Stomach (tissue), 8 donors: ENCODE measurements at regions not wholly inside any gene's neighbourhood (a gene's known extent, or its start where the extent isn't known, plus 50 kb on each side); places are given as distances from the start of the nearest gene placed in this dataset.

ENCODE experiments used
- DNase-seq, 2 donors: peaks; one replicate each; pipeline versions ENCODE4 v3.0.0 to v3.0.0-alpha.2; 2013 to 2019
- H3K27ac ChIP-seq, 5 donors: fragments of 200-600 bp in 4 of 5; sonication (generic) in 4 of 5; one replicate each; pipeline ENCODE4 v1.5.1; 2013 to 2019; ENCODE audit warnings: mild to moderate bottlenecking in 1 of 5, moderate library complexity in 1 of 5
- H3K27me3 ChIP-seq, 3 donors: fragments of 200-600 bp; sonication (generic); one replicate each; pipeline ENCODE4 v1.5.1; 2017 to 2019; ENCODE audit warnings: mixed run types in 1 of 3
- H3K36me3 ChIP-seq, 4 donors: fragments of 200-600 bp; sonication (generic); 1 replicate in 3 of 4; 2 replicates in 1 of 4; pipeline ENCODE4 v1.5.1; 2016 to 2019
- H3K4me1 ChIP-seq, 4 donors: fragments of 200-600 bp; sonication (generic); one replicate each; pipeline ENCODE4 v1.5.1; 2016 to 2019
- H3K4me3 ChIP-seq, 4 donors: fragments of 200-600 bp; sonication (generic) in 3 of 4; one replicate each; pipeline ENCODE4 v1.5.1; 2016 to 2019; ENCODE audit warnings: mild to moderate bottlenecking in 1 of 4
- H3K9me3 ChIP-seq, 4 donors: fragments of 200-600 bp; sonication (generic); one replicate each; pipeline ENCODE4 v1.5.1; 2016 to 2019
- CTCF ChIP-seq, 7 experiments: fragments of 450-650 bp in 4 of 7; fragments of 200-600 bp in 3 of 7; sonication (generic) in 3 of 7; IDR thresholded peaks; one replicate each; pipeline ENCODE4 v1.5.1; 2016 to 2019; ENCODE audit warnings: antibody characterized with exemption in 7 of 7, control low read depth in 2 of 7, mild to moderate bottlenecking in 1 of 7
- EP300 ChIP-seq: sonication (generic); formaldehyde crosslinking; IDR thresholded peaks from one replicate; pipeline ENCODE4 v1.6.1; 2017; ENCODE audit warnings: antibody characterized with exemption
- POLR2A ChIP-seq, 4 donors: fragments of 450-650 bp; IDR thresholded peaks; one replicate each; pipeline ENCODE4 v1.6.1; 2016; ENCODE audit warnings: antibody characterized with exemption in 4 of 4, control low read depth in 2 of 4, mild to moderate bottlenecking in 1 of 4, moderate library complexity in 1 of 4
- POLR2AphosphoS5 ChIP-seq, 3 donors: sonication (generic); formaldehyde crosslinking; IDR thresholded peaks; one replicate each; pipeline ENCODE4 v1.6.1; 2016; ENCODE audit warnings: antibody characterized with exemption in 3 of 3
- WGBS, 5 donors: extraction: QIAGEN DNeasy Blood & Tissue Kit in 3 of 5; methylation state at CpG; one replicate each; pipeline versions ENCODE4 v1.1.5 to v1.1.7; 2013 to 2018; 5-methylcytosine and 5-hydroxymethylcytosine counted together
- intact Hi-C: fragments of 100-400 bp; cut with DNase I; formaldehyde crosslinking; loops from one replicate; pipeline ENCODE4 v1.15.1; 2023; ENCODE audit warnings: low total_unique reads
- donor health status: healthy with polysubstance abuse.
- donor health status: Bipolar disorder and iron deficiency.
- donor health status: healthy.

DNA sequence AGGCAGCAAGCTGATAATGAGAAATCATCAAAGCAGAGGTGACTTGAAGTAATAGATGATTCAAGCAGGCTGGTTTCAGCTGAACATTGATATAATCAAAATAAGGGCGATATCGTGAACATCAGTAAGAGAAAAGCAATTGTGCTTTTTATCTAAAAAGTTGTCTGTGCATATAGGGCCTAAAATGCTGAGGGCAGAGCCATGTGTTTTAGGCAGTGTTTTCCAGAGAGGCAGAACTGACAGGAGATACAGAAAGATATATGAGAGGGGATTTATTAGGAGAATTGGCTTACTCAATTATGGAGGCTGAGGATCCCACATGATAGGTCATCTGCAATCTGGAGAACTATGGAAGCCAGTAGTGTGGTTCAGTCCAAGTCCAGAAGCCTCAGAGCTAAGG is 136.5 kb upstream of the NPY2R start:
- intact Hi-C loops: no loop called here
- Histone ChIP-seq H3K4me1 (no peaks in the 10 kb centered on the region), H3K27ac (no peak overlapping the region), H3K27me3 (no peaks in the 10 kb centered on the region), H3K4me3 (no peak overlapping the region), H3K36me3 (no peaks in the 10 kb centered on the region), H3K9me3 (no peaks in the 10 kb centered on the region)
- WGBS, 5 donors: 80 to 97% (median 94%) methylated on average over 2 of the region's 2 CpGs
- TF ChIP-seq CTCF (IDR thresholded peaks at IDR 0.05): no peak
- TF ChIP-seq POLR2AphosphoS5 (IDR thresholded peaks at IDR 0.05): no peak
- TF ChIP-seq EP300: no peak
- TF ChIP-seq POLR2A (IDR thresholded peaks at IDR 0.05): no peak
- DNase-seq: no peak

DNA sequence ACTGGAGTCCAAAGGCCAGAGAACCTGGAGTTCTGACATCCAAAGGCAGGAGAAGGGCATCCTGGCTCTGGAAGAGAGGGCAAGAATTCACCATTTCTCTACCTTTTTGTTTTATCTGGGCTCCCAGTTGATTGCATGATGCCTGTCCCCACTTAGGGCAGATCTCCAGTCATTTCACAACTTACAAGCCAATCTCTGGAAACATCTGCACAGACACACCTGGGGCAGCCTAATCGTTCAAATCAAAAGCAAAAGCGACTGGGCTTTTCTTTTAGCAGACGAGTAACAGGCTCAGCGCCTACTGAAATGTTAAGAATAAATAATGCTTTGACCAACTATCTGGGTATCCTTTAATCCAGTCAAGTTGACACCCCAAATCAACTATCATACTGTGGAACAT is 136.0 kb upstream of the NPY2R start:
- no peak for DNase-seq
- Histone ChIP-seq H3K4me1 (no peaks in the 10 kb centered on the region), H3K27me3 (no peaks in the 10 kb centered on the region), H3K9me3 (no peaks in the 10 kb centered on the region), H3K36me3 (no peaks in the 10 kb centered on the region), H3K4me3 (no peak overlapping the region), H3K27ac (no peak overlapping the region)
- TF ChIP-seq CTCF (IDR thresholded peaks at IDR 0.05) (no peak), EP300 (no peak), POLR2AphosphoS5 (IDR thresholded peaks at IDR 0.05) (no peak), POLR2A (IDR thresholded peaks at IDR 0.05) (no peak)
- WGBS, 5 donors: 80 to 95% (median 89%) methylated on average over 4 of the region's 4 CpGs
- intact Hi-C loops: no loop called here

GRCh38 chr4:155073852-155074251 is 134.6 kb upstream of the NPY2R start:
- no peak overlapping the region for H3K27ac ChIP-seq
- no peaks in the 10 kb centered on the region for H3K36me3 ChIP-seq
- intact Hi-C loops: no loop called here
- no peak for DNase-seq
- H3K9me3 ChIP-seq: no peaks in the 10 kb centered on the region
- no peak overlapping the region for H3K4me3 ChIP-seq
- TF ChIP-seq POLR2AphosphoS5 (IDR thresholded peaks at IDR 0.05) (no peak), CTCF (IDR thresholded peaks at IDR 0.05) (no peak), POLR2A (IDR thresholded peaks at IDR 0.05) (no peak), EP300 (no peak)
- 14 to 34% (median 21%) methylated on average over 3 of the region's 3 CpGs for WGBS, 5 donors
- H3K4me1 ChIP-seq: no peaks in the 10 kb centered on the region
- no peaks in the 10 kb centered on the region for H3K27me3 ChIP-seq

- Histone ChIP-seq H3K27ac (no peak overlapping the region), H3K36me3 (no peaks in the 10 kb centered on the region), H3K4me3 (no peak overlapping the region), H3K27me3 (no peaks in the 10 kb centered on the region), H3K4me1 (no peaks in the 10 kb centered on the region), H3K9me3 (no peaks in the 10 kb centered on the region)
- WGBS, 5 donors: 84 to 91% (median 88%) methylated on average over 3 of the region's 3 CpGs
- intact Hi-C loops: no loop called here
- TF ChIP-seq POLR2A (IDR thresholded peaks at IDR 0.05) (no peak), EP300 (no peak), CTCF (IDR thresholded peaks at IDR 0.05) (no peak), POLR2AphosphoS5 (IDR thresholded peaks at IDR 0.05) (no peak)
- peak in 1 of 2 donors; percentile 23 for DNase-seq
These were observed 132.1 kb upstream of the NPY2R start for GRCh38 chr4:155076256-155076785.
